ENCODE measurements at regions not wholly inside any gene's neighbourhood (a gene's known extent, or its start where the extent isn't known, plus 50 kb on each side); places are given as distances from the start of the nearest gene placed in this dataset.
A peak's percentile ranks its signal among the peaks of the same experiment; 100 is the strongest.
"Not testable (repeated sequence)": the region's sequence is repeated elsewhere in the genome, so short reads cannot be mapped to it uniquely, and the experiment has no call there.

DNA sequence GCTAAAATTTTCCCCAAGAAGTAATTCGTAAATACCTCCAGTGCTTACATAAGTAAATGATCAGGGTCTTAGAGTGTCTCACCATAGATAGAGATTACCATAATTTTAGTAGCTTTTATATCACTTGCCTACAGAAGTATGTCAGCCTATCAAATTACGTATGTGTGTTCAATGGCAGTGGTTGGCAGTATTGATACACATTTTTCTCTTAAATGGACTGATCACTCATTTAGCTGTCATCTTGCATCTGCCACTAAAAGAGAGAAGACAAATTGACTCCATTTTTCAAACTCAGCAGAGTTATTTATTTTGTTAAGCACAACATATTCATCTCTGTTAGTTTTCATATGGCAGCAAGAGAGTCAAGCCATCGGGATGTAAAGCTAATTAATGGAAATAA is 413.1 kb upstream of the CLEC14A start:
- no peaks in the 10 kb centered on the region for H3K79me2 ChIP-seq (ENCODE audit: insufficient read depth)
- no peaks in the 10 kb centered on the region for H3K9me2 ChIP-seq (ENCODE audit: insufficient read depth)
- no peak for DNase-seq
- no peaks in the 10 kb centered on the region; the same call in 1 of the 2 replicates for H3K27me3 ChIP-seq (replicated peaks; ENCODE audit: insufficient read depth)
- H3K4me1 ChIP-seq (ENCODE audit: insufficient read depth), result no peaks in the 10 kb centered on the region
- no peak overlapping the region for H3K4me3 ChIP-seq
- no peak for TF ChIP-seq EZH2 (IDR thresholded peaks at IDR 0.05; ENCODE audit: insufficient read depth, poor library complexity, severe bottlenecking)
- TF ChIP-seq EZH2phosphoT487 (IDR thresholded peaks at IDR 0.05; ENCODE audit: insufficient read depth, low read depth), result no peak
- WGBS, 2 experiments (ENCODE audit: low coverage in 1 of 2, low lambda C conversion rate in 2 of 2, missing lambda C conversion rate in 2 of 2), result 28 to 35% methylated on average over 3 of the region's 3 CpGs
- no peaks in the 10 kb centered on the region for H3F3A ChIP-seq (ENCODE audit: insufficient read depth)
- no peak overlapping the region for H3K27ac ChIP-seq
- no peak overlapping the region for H3K9ac ChIP-seq
- H3K4me2 ChIP-seq (ENCODE audit: unreplicated experiment), result no peak overlapping the region
- in situ Hi-C loops (cut with MboI), result no loop called here
- H3K36me3 ChIP-seq (ENCODE audit: low read depth), result no peaks in the 10 kb centered on the region; the same call in 1 of the 2 replicates
- no peak overlapping the region for H2AFZ ChIP-seq
- no peaks in the 10 kb centered on the region for H3K9me3 ChIP-seq (ENCODE audit: low read depth)
- H4K20me1 ChIP-seq (ENCODE audit: insufficient read depth), result no peaks in the 10 kb centered on the region

- Histone ChIP-seq H3K36me3 (ENCODE audit: low read depth) (no peaks in the 10 kb centered on the region; the same call in 1 of the 2 replicates), H3K9me3 (ENCODE audit: low read depth) (no peaks in the 10 kb centered on the region), H3K27ac (no peak overlapping the region), H3K79me2 (ENCODE audit: insufficient read depth) (no peaks in the 10 kb centered on the region), H3K4me3 (no peak overlapping the region), H4K20me1 (ENCODE audit: insufficient read depth) (no peaks in the 10 kb centered on the region), H3K9ac (no peak overlapping the region), H2AFZ (no peak overlapping the region), H3K27me3 (replicated peaks; ENCODE audit: insufficient read depth) (peaks cover 6% of the 10 kb centered on the region; the same call in 1 of the 2 replicates), H3K4me1 (ENCODE audit: insufficient read depth) (no peaks in the 10 kb centered on the region), H3F3A (ENCODE audit: insufficient read depth) (no peaks in the 10 kb centered on the region), H3K4me2 (ENCODE audit: unreplicated experiment) (no peak overlapping the region), H3K9me2 (ENCODE audit: insufficient read depth) (0 out of 2 replicates have a peak, but pooled peaks cover 4% of the 10 kb centered on the region)
- in situ Hi-C loops (cut with MboI), result no loop called here
- TF ChIP-seq EZH2phosphoT487 (IDR thresholded peaks at IDR 0.05; ENCODE audit: insufficient read depth, low read depth) (no peak), EZH2 (IDR thresholded peaks at IDR 0.05; ENCODE audit: insufficient read depth, poor library complexity, severe bottlenecking) (no peak)
- WGBS, 2 experiments (ENCODE audit: low coverage in 1 of 2, low lambda C conversion rate in 2 of 2, missing lambda C conversion rate in 2 of 2), result 63 to 66% methylated on average over 1 of the region's 1 CpG
- no peak for DNase-seq
These were observed 407.5 kb upstream of the CLEC14A start for GRCh38 chr14:38663382-38663781.

GRCh38 chr14:38662781-38663180 is 406.9 kb upstream of the CLEC14A start:
- in situ Hi-C loops (cut with MboI), result no loop called here
- H3K4me2 ChIP-seq (ENCODE audit: unreplicated experiment), result no peak overlapping the region
- 0 out of 2 replicates have a peak, but pooled peaks cover 4% of the 10 kb centered on the region for H3K9me2 ChIP-seq (ENCODE audit: insufficient read depth)
- H4K20me1 ChIP-seq (ENCODE audit: insufficient read depth), result no peaks in the 10 kb centered on the region
- H3K27me3 ChIP-seq (replicated peaks; ENCODE audit: insufficient read depth), result peaks cover 11% of the 10 kb centered on the region; the same call in 1 of the 2 replicates
- H3K4me1 ChIP-seq (ENCODE audit: insufficient read depth), result no peaks in the 10 kb centered on the region
- no peak for DNase-seq
- no peaks in the 10 kb centered on the region; the same call in 1 of the 2 replicates for H3K36me3 ChIP-seq (ENCODE audit: low read depth)
- no peak overlapping the region for H3K27ac ChIP-seq
- H3K79me2 ChIP-seq (ENCODE audit: insufficient read depth), result no peaks in the 10 kb centered on the region
- H3K9ac ChIP-seq, result no peak overlapping the region
- H3F3A ChIP-seq (ENCODE audit: insufficient read depth), result no peaks in the 10 kb centered on the region
- H3K9me3 ChIP-seq (ENCODE audit: low read depth), result no peaks in the 10 kb centered on the region
- WGBS, 2 experiments (ENCODE audit: low coverage in 1 of 2, low lambda C conversion rate in 2 of 2, missing lambda C conversion rate in 2 of 2), result 53 to 54% methylated on average over 3 of the region's 3 CpGs
- TF ChIP-seq EZH2 (IDR thresholded peaks at IDR 0.05; ENCODE audit: insufficient read depth, poor library complexity, severe bottlenecking) (no peak), EZH2phosphoT487 (IDR thresholded peaks at IDR 0.05; ENCODE audit: insufficient read depth, low read depth) (no peak)
- no peak overlapping the region for H2AFZ ChIP-seq
- no peak overlapping the region for H3K4me3 ChIP-seq

DNA sequence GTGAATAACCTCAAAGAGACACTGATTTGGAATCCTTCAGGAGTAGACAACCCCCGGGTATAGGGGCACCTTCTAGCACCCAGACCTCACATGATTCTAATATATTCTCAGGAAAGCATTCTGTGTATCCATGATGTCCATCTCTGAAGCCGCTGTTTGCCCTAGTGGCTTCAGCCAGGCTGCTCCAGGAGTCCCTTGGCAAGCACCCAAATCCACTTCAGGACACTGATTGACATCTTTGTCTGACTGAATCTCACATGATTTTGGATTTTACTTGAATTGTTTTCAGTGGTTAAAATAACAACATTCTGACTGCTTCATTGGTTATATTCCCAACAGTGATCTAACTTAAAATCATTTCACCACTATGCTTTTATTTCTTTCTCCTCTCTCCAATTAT is 390.5 kb upstream of the CLEC14A start:
- H3K4me2 ChIP-seq (ENCODE audit: unreplicated experiment), result no peak overlapping the region
- DNase-seq, result peak; percentile 2
- WGBS, 2 experiments (ENCODE audit: low coverage in 1 of 2, low lambda C conversion rate in 2 of 2, missing lambda C conversion rate in 2 of 2), result 27 to 29% methylated on average over 2 of the region's 2 CpGs
- H3K27ac ChIP-seq, result no peak overlapping the region
- no peak for TF ChIP-seq EZH2phosphoT487 (IDR thresholded peaks at IDR 0.05; ENCODE audit: insufficient read depth, low read depth)
- TF ChIP-seq EZH2 (IDR thresholded peaks at IDR 0.05; ENCODE audit: insufficient read depth, poor library complexity, severe bottlenecking), result no peak
- no peaks in the 10 kb centered on the region for H3K36me3 ChIP-seq (ENCODE audit: low read depth)
- H3K27me3 ChIP-seq (replicated peaks; ENCODE audit: insufficient read depth), result no peaks in the 10 kb centered on the region
- no peaks in the 10 kb centered on the region for H4K20me1 ChIP-seq (ENCODE audit: insufficient read depth)
- H2AFZ ChIP-seq, result no peak overlapping the region
- H3K9me3 ChIP-seq (ENCODE audit: low read depth), result no peaks in the 10 kb centered on the region
- H3K4me3 ChIP-seq, result no peak overlapping the region
- no peaks in the 10 kb centered on the region for H3K79me2 ChIP-seq (ENCODE audit: insufficient read depth)
- no peak overlapping the region for H3K9ac ChIP-seq
- H3K9me2 ChIP-seq (ENCODE audit: insufficient read depth), result no peaks in the 10 kb centered on the region
- in situ Hi-C loops (cut with MboI), result no loop called here
- no peaks in the 10 kb centered on the region for H3F3A ChIP-seq (ENCODE audit: insufficient read depth)
- H3K4me1 ChIP-seq (ENCODE audit: insufficient read depth), result no peaks in the 10 kb centered on the region

GRCh38 chr14:38634913-38635312 is 379.0 kb upstream of the CLEC14A start:
- H3F3A ChIP-seq (ENCODE audit: insufficient read depth); H3K9me3 ChIP-seq (ENCODE audit: low read depth); H2AFZ ChIP-seq; H3K4me1 ChIP-seq (ENCODE audit: insufficient read depth); H3K27ac ChIP-seq; H3K27me3 ChIP-seq (replicated peaks; ENCODE audit: insufficient read depth); H3K4me2 ChIP-seq (ENCODE audit: unreplicated experiment); H3K4me3 ChIP-seq; DNase-seq; H3K36me3 ChIP-seq (ENCODE audit: low read depth); H4K20me1 ChIP-seq (ENCODE audit: insufficient read depth); in situ Hi-C loops (cut with MboI); H3K79me2 ChIP-seq (ENCODE audit: insufficient read depth); H3K9me2 ChIP-seq (ENCODE audit: insufficient read depth); H3K9ac ChIP-seq: not testable (repeated sequence)
- WGBS, 2 experiments (ENCODE audit: low coverage in 1 of 2, low lambda C conversion rate in 2 of 2, missing lambda C conversion rate in 2 of 2), result 71 to 82% methylated on average over 18 to 19 of the region's 19 CpGs

All from GM23248 (cell line).